Right lobe of liver (tissue), 4 donors: ENCODE measurements at regions not wholly inside any gene's neighbourhood (a gene's known extent, or its start where the extent isn't known, plus 50 kb on each side); places are given as distances from the start of the nearest gene placed in this dataset.
"Not testable (repeated sequence)": the region's sequence is repeated elsewhere in the genome, so short reads cannot be mapped to it uniquely, and the experiment has no call there.

Experiments used
- CTCF ChIP-seq, 4 donors: fragments of 200-600 bp in 3 of 4; fragments of 450-650 bp in 1 of 4; IDR thresholded peaks; one replicate each; pipeline versions ENCODE4 v1.5.1 to v1.8.0; 2016 to 2022; ENCODE audit warnings: antibody characterized with exemption in 4 of 4, mild to moderate bottlenecking in 2 of 4
- POLR2A ChIP-seq: fragments of 450-650 bp; IDR thresholded peaks from one replicate; pipeline ENCODE4 v1.6.1; 2017; ENCODE audit warnings: antibody characterized with exemption, mild to moderate bottlenecking
- donor health status: DM: no; HTN: no; CAD: no.
- donor health status: DM: no; HTN: no; CAD: no.
- donor health status: DM: no; HTN: yes; CAD: no.

- not testable (repeated sequence) for TF ChIP-seq CTCF (IDR thresholded peaks at IDR 0.05); POLR2A
Measured at GRCh38 chr7:128564932-128565864, 88.7 kb downstream of the METTL2B start.
